Panc1 (cell line): ENCODE measurements at regions not wholly inside any gene's neighbourhood (a gene's known extent, or its start where the extent isn't known, plus 50 kb on each side); places are given as distances from the start of the nearest gene placed in this dataset.

Source experiments
- ATAC-seq: fragments of 200-7000 bp; cut with Tn5 transposase; 2 replicates; pipeline ENCODE4 v1.9.1; 2020; ENCODE audit warnings: mild to moderate bottlenecking, moderate library complexity
- BruUV-seq: library from RNA; stranded (reverse); fragments of 400-500 nt; replicated peaks from 2 replicates; lab custom pipeline; 2021; lab: Mats Ljungman, UMichigan
- CTCF ChIA-PET: fragments of 300-600 bp; sonication (Branson Sonifier 250); formaldehyde crosslinking; loops from one replicate; lab custom pipeline; 2022; ENCODE audit warnings: antibody characterized with exemption; lab: Charles Lee
- POLR2A ChIA-PET: fragments of 300-600 bp; sonication (Branson Sonifier 250); formaldehyde crosslinking; loops from one replicate; lab custom pipeline; 2022; ENCODE audit warnings: antibody characterized with exemption; lab: Charles Lee
- DNase-seq: peaks from one replicate; pipeline ENCODE4 v3.0.0-alpha.2; 2010; ENCODE audit warnings: low read depth, low spot score
- H3K27ac ChIP-seq: 2 replicates; pipeline ENCODE4 v1.5.1; 2011; ENCODE audit warnings: mild to moderate bottlenecking, low read length, inconsistent platforms
- H3K27me3 ChIP-seq: fragments of 200-500 bp; sonication (Bioruptor generic); 2 replicates; pipeline ENCODE4 v1.6.0; 2014; ENCODE audit warnings: low read length, inconsistent platforms; ENCODE audit not compliant: control insufficient read depth, insufficient read depth
- H3K36me3 ChIP-seq: fragments of 200-500 bp; sonication (Bioruptor generic); 2 replicates; pipeline ENCODE4 v1.5.1; 2014; ENCODE audit warnings: inconsistent platforms, mild to moderate bottlenecking, low read length, moderate library complexity; ENCODE audit not compliant: control insufficient read depth, insufficient read depth
- H3K4me1 ChIP-seq: 2 replicates; pipeline ENCODE4 v1.5.1; 2011; ENCODE audit warnings: inconsistent platforms, mild to moderate bottlenecking, low read length, moderate library complexity; ENCODE audit not compliant: control insufficient read depth, insufficient read depth
- H3K4me3 ChIP-seq, 2 experiments: 2 replicates each; pipeline ENCODE4 v1.5.1; 2011 to 2012; ENCODE audit warnings: low read depth in 2 of 2, low read length in 2 of 2, mild to moderate bottlenecking in 2 of 2, inconsistent platforms in 1 of 2, moderate library complexity in 1 of 2
- H3K9me3 ChIP-seq: fragments of 200-500 bp; sonication (Bioruptor generic); 2 replicates; pipeline ENCODE4 v1.5.1; 2014; ENCODE audit warnings: low read depth, mild to moderate bottlenecking, inconsistent platforms, low read length, moderate library complexity; ENCODE audit not compliant: control insufficient read depth, insufficient read depth
- POLR2AphosphoS5 ChIP-seq: IDR thresholded peaks from 2 replicates; pipeline ENCODE4 v1.6.1; 2012; ENCODE audit warnings: mild to moderate bottlenecking, low read depth, low read length, moderate library complexity
- REST ChIP-seq, 2 experiments: IDR thresholded peaks; 2 replicates each; pipeline ENCODE4 v1.6.1; 2011 to 2012; ENCODE audit warnings: low read depth in 2 of 2, control low read depth in 1 of 2, low read length in 1 of 2, mild to moderate bottlenecking in 1 of 2, moderate library complexity in 1 of 2; ENCODE audit not compliant: insufficient read depth in 1 of 2
- SIN3A ChIP-seq: IDR thresholded peaks from 2 replicates; pipeline ENCODE4 v1.6.1; 2012; ENCODE audit warnings: low read depth, mild to moderate bottlenecking, low read length, moderate library complexity, borderline replicate concordance; ENCODE audit not compliant: insufficient read depth
- TCF7L2 ChIP-seq: IDR thresholded peaks from 2 replicates; pipeline ENCODE4 v1.6.1; 2011; ENCODE audit warnings: mild to moderate bottlenecking, low read depth, low read length, inconsistent platforms
- in situ Hi-C: cut with HindIII; loops from 2 replicates; pipeline ENCODE4 v1.10.0; 2016; ENCODE audit warnings: low sequenced_read_pairs, low pct_unique_long_range_greater_than_20kb
- intact Hi-C: fragments of 100-400 bp; cut with micrococcal nuclease; formaldehyde crosslinking; loops from one replicate; pipeline ENCODE4 v1.10.0; 2022; ENCODE audit not compliant: unreplicated experiment
- TF ChIP-seq, protein P1 (sequence below): fragments of 450-650 bp; IDR thresholded peaks from 2 replicates; pipeline ENCODE4 v1.5.1; 2017; ENCODE audit warnings: mild to moderate bottlenecking

DNA sequence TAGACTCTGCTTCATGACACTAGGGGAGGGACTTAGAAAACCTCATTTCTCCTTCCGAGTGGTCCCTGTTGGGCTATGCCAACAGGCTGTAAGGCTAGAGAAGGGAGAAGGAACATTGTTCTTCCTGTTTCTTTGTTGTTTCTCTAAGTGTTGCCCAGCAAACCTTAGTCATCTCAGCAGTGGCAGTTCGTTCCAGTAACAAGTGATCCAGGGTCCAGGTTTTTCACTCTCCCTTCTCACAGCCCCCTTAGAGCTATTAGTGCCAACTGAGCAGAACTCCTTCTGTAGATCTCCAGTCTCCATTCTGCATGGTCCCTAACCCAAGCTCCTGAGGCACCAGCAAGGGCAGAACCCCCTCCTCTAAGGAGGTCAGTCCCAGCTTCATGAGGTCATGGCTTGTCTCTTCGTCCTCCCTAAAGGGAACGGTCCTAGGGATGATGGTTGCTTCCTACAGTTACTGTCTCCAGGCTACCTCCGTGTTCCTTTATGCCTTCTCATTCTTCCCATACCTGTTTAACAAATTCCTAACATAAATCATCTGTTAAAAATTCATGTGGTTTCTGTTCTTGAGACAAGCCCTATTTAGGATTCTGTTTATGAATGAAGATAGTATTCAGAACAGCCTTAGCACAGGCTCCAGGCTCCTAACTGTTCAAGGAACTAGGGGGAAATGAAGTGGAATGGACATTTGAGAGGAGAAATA is 168.6 kb upstream of the UBASH3B start:
- H3K27me3 ChIP-seq = peaks cover 14% of the 10 kb centered on the region; the same call in 1 of the 2 replicates
- no peaks in the 10 kb centered on the region for H3K9me3 ChIP-seq
- CTCF ChIA-PET = no interaction called here
- H3K27ac ChIP-seq = no peak overlapping the region
- H3K4me3 ChIP-seq = no peak overlapping the region
- no peak for DNase-seq
- BruUV-seq = no TSS peak
- no peaks in the 10 kb centered on the region for H3K4me1 ChIP-seq
- in situ Hi-C loops = no loop called here
- intact Hi-C loops = no loop called here
- POLR2A ChIA-PET = no interaction called here
- H3K36me3 ChIP-seq = no peaks in the 10 kb centered on the region
- TF ChIP-seq POLR2AphosphoS5 = no peak
- no peak for TF ChIP-seq SIN3A
- TF ChIP-seq TCF7L2 = no peak
- TF ChIP-seq, protein P1, sequence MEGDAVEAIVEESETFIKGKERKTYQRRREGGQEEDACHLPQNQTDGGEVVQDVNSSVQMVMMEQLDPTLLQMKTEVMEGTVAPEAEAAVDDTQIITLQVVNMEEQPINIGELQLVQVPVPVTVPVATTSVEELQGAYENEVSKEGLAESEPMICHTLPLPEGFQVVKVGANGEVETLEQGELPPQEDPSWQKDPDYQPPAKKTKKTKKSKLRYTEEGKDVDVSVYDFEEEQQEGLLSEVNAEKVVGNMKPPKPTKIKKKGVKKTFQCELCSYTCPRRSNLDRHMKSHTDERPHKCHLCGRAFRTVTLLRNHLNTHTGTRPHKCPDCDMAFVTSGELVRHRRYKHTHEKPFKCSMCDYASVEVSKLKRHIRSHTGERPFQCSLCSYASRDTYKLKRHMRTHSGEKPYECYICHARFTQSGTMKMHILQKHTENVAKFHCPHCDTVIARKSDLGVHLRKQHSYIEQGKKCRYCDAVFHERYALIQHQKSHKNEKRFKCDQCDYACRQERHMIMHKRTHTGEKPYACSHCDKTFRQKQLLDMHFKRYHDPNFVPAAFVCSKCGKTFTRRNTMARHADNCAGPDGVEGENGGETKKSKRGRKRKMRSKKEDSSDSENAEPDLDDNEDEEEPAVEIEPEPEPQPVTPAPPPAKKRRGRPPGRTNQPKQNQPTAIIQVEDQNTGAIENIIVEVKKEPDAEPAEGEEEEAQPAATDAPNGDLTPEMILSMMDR = no peak
- TF ChIP-seq REST (IDR thresholded peaks at IDR 0.05; ENCODE audit: insufficient read depth in 1 of 2, low read depth in 2 of 2, low read length in 1 of 2) = no peak
- ATAC-seq = no peak

GRCh38 chr11:122478986-122479385 is 176.5 kb upstream of the UBASH3B start:
- Histone ChIP-seq H3K9me3 (no peaks in the 10 kb centered on the region), H3K4me3 (no peak overlapping the region), H3K27me3 (peaks cover 5% of the 10 kb centered on the region; the same call in 1 of the 2 replicates), H3K36me3 (no peaks in the 10 kb centered on the region), H3K4me1 (no peaks in the 10 kb centered on the region), H3K27ac (no peak overlapping the region)
- intact Hi-C loops = no loop called here
- CTCF ChIA-PET = no interaction called here
- DNase-seq = no peak
- POLR2A ChIA-PET = no interaction called here
- in situ Hi-C loops = no loop called here
- no peak for ATAC-seq
- BruUV-seq = no TSS peak
- TF ChIP-seq TCF7L2 (no peak), SIN3A (no peak), POLR2AphosphoS5 (no peak), REST (IDR thresholded peaks at IDR 0.05; ENCODE audit: insufficient read depth in 1 of 2, low read depth in 2 of 2, low read length in 1 of 2) (no peak)
- TF ChIP-seq, protein P1 = no peak
